Fibroblast of skin of right biceps (primary cell): ENCODE measurements at regions not wholly inside any gene's neighbourhood (a gene's known extent, or its start where the extent isn't known, plus 50 kb on each side); places are given as distances from the start of the nearest gene placed in this dataset.
A peak's percentile ranks its signal among the peaks of the same experiment; 100 is the strongest.
"Not testable (repeated sequence)": the region's sequence is repeated elsewhere in the genome, so short reads cannot be mapped to it uniquely, and the experiment has no call there.

Source experiments
- DNase-seq: peaks from one replicate; pipeline ENCODE4 v3.0.0-alpha.2; 2013

- not testable (repeated sequence) for DNase-seq
These were observed 141.0 kb downstream of the RTP5 start for GRCh38 chr2:242010252-242011166.

DNA sequence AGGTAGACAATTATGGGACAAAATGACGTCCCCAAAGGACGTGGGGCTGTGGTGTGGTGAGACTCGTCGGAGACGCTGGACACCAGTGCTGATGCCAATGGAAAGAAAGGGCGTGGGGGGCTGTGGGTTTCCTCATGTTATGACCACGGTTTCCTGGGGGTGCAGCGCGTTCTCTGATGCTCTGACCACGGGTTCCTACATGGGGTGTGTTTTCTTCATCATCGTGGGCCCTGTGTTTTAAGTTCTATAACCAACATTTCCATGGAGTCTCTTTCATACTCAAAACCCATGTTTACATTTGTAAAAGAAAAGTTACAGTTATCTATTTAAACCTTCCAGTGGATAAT lies 141.6 kb downstream of the RTP5 start:
- DNase-seq, result no peak

GRCh38 chr2:242011516-242011915 lies 142.0 kb downstream of the RTP5 start:
- no peak for DNase-seq

DNA sequence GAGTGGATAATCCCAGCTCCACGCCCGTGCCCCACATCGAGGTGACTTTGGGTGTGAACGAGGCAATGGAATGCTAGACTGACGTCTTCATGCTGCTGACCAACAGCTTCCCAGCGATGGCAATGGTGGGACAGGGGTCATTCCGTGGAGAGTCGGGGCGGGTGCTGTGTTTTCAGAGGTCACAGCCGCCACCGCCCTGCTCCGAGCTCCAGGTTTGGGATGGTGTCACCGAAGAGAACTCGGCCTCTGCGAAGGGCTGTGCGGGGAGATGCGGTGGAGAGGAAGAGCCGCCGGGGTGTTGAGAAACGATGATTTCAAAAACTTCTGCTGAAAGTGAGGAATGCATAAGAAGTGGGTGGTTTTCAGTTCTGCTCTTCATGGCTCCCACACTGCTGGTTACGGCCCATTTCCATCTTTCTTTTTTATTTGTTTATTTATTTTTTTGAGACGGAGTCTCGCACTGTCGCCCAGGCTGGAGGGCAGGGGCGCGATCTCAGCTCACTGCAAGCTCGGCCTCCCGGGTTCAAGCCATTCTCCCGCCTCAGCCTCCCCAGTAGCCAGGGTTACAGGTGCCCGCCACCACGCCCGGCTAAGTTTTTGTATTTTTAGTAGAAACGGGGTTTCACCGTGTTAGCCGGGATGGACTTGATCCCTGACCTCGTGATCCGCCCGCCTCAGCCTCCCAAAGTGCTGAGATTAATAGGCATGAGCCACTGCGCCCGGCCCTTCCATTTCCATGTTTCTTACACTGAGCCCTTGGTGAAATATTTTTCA lies 142.6 kb downstream of the RTP5 start:
- DNase-seq, result no peak

DNA sequence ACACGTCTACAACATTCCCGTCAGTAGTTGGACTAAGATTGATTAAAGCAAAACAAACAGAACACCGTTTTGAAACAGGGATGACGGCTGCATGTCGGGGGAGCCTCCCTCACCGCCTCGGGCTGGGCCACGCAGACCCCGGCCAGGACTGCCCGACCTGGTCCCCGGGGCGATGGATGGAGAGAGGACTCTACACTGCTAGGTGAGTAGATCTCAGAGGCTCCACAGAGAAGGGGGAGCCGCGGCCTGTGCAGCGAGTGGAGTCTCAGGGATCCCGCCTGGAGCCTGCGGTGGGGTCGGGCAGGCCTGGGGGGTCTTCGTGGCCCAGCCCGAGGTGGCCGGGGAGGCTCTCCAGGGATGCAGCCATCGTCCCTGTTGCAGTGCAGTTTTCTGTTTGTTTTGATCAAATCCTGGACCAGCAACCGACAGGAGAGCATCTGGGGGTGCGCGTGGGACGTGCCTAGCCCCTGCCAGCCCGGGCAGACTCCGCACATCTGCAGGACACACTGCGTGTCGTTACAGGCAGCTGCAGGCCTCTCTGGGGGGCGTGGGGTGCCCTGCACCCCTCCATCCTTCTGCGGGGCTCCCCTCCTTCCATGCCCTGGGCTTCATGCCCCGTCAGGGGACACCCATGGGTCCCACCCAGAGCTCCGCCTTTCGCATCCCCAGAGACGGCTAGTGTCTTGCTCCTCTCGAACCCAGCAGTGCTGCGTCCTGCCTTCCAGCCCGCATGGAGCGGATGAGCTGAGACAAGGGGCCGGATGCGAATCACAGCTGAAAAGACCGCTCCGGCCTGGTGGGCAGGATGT lies 143.6 kb downstream of the RTP5 start:
- no peak for DNase-seq

DNA sequence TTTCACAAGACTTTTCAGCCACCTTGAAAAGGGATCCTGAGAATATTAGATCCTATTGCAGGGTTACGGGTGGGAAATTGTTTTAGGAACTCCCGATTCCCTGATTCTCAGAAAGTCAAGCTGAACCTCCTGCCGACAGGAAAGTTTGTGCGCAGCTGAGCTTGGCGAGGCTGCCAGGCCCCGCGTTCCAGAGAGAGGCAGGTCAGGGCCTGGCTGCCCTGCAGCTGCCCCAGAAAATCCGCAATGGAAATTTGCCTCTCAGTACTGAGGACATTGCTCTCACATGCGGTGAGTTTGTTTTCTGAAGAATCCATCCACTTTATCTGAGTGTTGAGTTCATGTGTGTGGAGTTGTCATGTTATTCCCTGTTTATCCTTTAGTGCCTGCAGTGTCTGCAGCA lies 144.2 kb downstream of the RTP5 start:
- DNase-seq, result no peak

GRCh38 chr2:242015108-242016065 lies 145.9 kb downstream of the RTP5 start:
- no peak for DNase-seq

DNA sequence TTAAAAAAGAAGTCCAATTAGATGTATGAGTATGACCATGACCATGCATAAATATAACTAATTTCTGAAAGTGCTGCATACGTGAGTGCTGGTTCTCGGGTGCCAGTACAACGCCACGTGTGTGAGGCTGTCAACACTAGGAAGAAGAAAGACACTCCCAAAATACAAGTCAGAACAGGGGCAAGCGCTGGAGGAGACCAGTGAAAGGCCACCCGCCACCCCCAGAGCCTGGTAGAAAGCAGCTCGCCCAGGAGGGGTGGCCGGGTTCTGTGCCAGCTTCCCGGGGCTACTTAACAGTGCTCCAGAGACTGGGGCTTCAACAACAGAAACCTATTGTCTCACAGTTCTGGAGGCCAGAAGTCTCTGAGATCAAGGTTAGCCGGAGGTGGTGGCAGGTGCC lies 147.6 kb downstream of the RTP5 start:
- no peak for DNase-seq

DNA sequence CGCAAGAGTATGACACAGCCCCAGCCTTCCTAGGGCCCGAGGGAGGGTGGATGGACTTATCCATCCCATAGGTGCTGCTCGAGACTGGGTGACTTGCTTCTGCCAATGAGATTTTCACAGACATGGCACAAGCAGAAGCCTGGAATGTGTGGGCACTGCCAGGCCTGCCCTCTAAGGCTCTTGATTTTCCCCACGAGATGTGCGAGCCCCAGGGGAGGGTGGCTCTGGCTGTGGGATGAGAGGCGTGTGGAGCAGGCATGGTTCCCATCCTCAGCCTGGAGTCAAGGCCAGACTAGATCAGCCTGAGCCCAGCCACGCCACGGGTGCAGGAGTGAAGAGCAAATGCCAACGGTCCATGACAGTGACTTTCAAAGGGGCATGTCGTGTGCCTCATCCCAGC lies 148.9 kb downstream of the RTP5 start:
- not testable (repeated sequence) for DNase-seq

- DNase-seq, result no peak
These were observed 149.8 kb downstream of the RTP5 start for GRCh38 chr2:242019344-242019743.

GRCh38 chr2:242020196-242021004 lies 150.9 kb downstream of the RTP5 start:
- peak; percentile 7 for DNase-seq

- DNase-seq, result no peak
These were observed 153.2 kb downstream of the RTP5 start for GRCh38 chr2:242022550-242023290.

GRCh38 chr2:242024751-242025355 lies 155.3 kb downstream of the RTP5 start:
- DNase-seq, result no peak

GRCh38 chr2:242027676-242028450 lies 158.3 kb downstream of the RTP5 start:
- no peak for DNase-seq

- no peak for DNase-seq
These were observed 160.1 kb downstream of the RTP5 start for GRCh38 chr2:242029422-242030225.

GRCh38 chr2:242030226-242030575 lies 160.7 kb downstream of the RTP5 start:
- DNase-seq, result no peak

GRCh38 chr2:242030858-242031257 lies 161.3 kb downstream of the RTP5 start:
- no peak for DNase-seq

DNA sequence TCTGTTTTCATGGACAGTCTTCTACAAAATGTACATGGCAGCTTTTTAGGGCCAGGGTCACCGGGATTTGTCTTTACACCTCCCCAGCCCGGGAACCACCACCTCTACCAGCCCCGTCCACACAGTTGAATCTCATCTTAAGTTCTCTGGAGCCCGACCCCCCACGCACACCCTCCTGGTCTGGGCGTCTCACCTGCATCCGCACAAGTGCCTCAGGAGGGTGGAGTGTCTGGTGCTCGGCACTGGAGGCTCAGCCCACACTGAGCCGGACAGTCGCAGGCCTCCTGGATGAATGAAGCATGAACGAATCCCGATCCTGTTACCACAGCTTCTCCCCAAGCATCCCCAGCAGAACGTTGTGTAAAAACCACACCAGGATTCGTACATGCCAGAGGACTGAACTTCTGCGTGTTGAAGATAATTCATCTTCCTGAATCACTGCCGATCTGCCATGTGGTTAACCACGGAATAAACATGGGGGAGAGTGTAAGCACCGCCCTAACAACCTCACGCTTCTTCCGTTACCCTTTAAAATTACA lies 162.0 kb downstream of the RTP5 start:
- peak; percentile 94 for DNase-seq
